Subcutaneous abdominal adipose tissue (tissue), 5 donors: ENCODE measurements at regions not wholly inside any gene's neighbourhood (a gene's known extent, or its start where the extent isn't known, plus 50 kb on each side); places are given as distances from the start of the nearest gene placed in this dataset.

Experiments used
- H3K27ac ChIP-seq: one replicate; pipeline ENCODE4 v1.7.0; 2013; ENCODE audit warnings: low read depth, mild to moderate bottlenecking, inconsistent platforms, low read length, moderate library complexity
- H3K27me3 ChIP-seq, 5 donors: one replicate each; pipeline ENCODE4 v1.7.0; 2013; ENCODE audit warnings: low read length in 5 of 5, inconsistent platforms in 1 of 5; ENCODE audit not compliant: control insufficient read depth in 5 of 5, insufficient read depth in 4 of 5
- H3K36me3 ChIP-seq, 5 donors: one replicate each; pipeline ENCODE4 v1.7.0; 2013; ENCODE audit warnings: low read length in 5 of 5; ENCODE audit not compliant: control insufficient read depth in 5 of 5, insufficient read depth in 5 of 5
- H3K4me1 ChIP-seq, 5 donors: one replicate each; pipeline ENCODE4 v1.7.0; 2013; ENCODE audit warnings: low read length in 5 of 5, mild to moderate bottlenecking in 3 of 5, moderate library complexity in 1 of 5; ENCODE audit not compliant: control insufficient read depth in 5 of 5, insufficient read depth in 5 of 5
- H3K4me3 ChIP-seq, 5 donors: one replicate each; pipeline ENCODE4 v1.7.0; 2013; ENCODE audit warnings: low read length in 5 of 5, low read depth in 1 of 5
- H3K9ac ChIP-seq, 5 donors: one replicate each; pipeline ENCODE4 v1.7.0; 2013; ENCODE audit warnings: low read length in 5 of 5, mild to moderate bottlenecking in 4 of 5, moderate library complexity in 3 of 5
- H3K9me3 ChIP-seq, 5 donors: one replicate each; pipeline ENCODE4 v1.7.0; 2013; ENCODE audit warnings: low read length in 5 of 5; ENCODE audit not compliant: control insufficient read depth in 5 of 5
- donor health status: healthy.
- donor health status: healthy.
- donor health status: healthy.
- donor health status: healthy.
- donor health status: healthy.

DNA sequence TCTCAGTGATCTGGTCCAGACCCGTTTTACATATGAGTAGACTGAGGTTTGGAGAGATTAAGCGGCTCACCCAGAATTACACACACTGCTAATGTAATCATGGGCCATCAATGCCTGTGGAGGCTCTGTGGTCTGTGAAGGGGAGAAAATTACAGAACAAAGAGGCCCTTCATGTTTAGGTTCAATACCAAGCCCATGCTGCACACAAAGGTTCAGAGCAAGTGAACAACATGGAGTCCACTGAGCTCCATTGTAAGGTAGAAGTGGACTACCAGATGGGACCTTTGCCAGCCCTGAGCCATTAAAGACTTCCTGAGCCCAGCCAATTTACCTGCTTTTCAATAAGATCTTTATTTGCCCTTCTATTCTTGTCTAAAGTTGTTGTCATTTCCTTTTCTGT is 109.8 kb downstream of the LUZP4 start:
- Histone ChIP-seq H3K27me3 (peaks cover 0 to 9% (median 4%) of the 10 kb centered on the region in 5 donors), H3K4me1 (no peaks in the 10 kb centered on the region), H3K9me3 (no peaks in the 10 kb centered on the region)

DNA sequence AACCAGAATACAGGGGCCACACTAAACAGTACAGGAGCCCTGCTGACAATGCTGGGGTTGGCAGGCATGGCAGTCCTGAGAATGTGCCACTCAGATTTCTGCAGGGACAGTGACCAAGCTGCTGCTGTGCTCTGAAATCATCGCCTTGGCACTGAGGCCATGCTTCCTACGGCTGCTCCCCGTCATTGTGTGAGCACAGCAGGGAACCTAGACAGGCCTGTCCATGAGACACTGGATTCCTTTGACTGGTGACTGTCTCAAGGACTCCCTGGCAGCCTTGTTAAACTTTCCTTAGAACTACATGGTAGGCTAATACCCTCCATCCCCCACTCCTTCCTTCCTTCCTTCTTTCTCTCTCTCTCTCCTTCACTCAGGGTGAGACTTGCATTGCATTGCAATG is 111.4 kb downstream of the LUZP4 start:
- no peak overlapping the region for H3K9ac ChIP-seq
- no peaks in the 10 kb centered on the region for H3K36me3 ChIP-seq
- H3K27me3 ChIP-seq, result peaks cover 0 to 6% (median 3%) of the 10 kb centered on the region in 5 donors
- H3K4me1 ChIP-seq, result no peaks in the 10 kb centered on the region
- no peak overlapping the region for H3K27ac ChIP-seq
- H3K4me3 ChIP-seq, result no peak overlapping the region
- no peaks in the 10 kb centered on the region for H3K9me3 ChIP-seq

More for the DNA sequence above, 109.8 kb downstream of the LUZP4 start:
- no peak overlapping the region for H3K27ac ChIP-seq
- H3K4me3 ChIP-seq, result no peak overlapping the region
- no peak overlapping the region for H3K9ac ChIP-seq
- H3K36me3 ChIP-seq, result no peaks in the 10 kb centered on the region

GRCh38 chrX:115402299-115402698 is 112.8 kb downstream of the LUZP4 start:
- Histone ChIP-seq H3K27me3 (peaks cover 0 to 5% (median 3%) of the 10 kb centered on the region in 5 donors), H3K27ac (no peak overlapping the region), H3K36me3 (no peaks in the 10 kb centered on the region), H3K9ac (no peak overlapping the region), H3K9me3 (no peaks in the 10 kb centered on the region), H3K4me1 (no peaks in the 10 kb centered on the region), H3K4me3 (no peak overlapping the region)

- Histone ChIP-seq H3K27me3 (peaks cover 0 to 13% (median 0%) of the 10 kb centered on the region in 5 donors), H3K27ac (no peak overlapping the region), H3K4me3 (no peak overlapping the region), H3K36me3 (no peaks in the 10 kb centered on the region), H3K4me1 (no peaks in the 10 kb centered on the region), H3K9me3 (no peaks in the 10 kb centered on the region), H3K9ac (no peak overlapping the region)
Observed at GRCh38 chrX:115408771-115409400, 119.4 kb downstream of the LUZP4 start.

- H3K9me3 ChIP-seq, result no peaks in the 10 kb centered on the region
Observed at GRCh38 chrX:115409551-115409950, 120.0 kb downstream of the LUZP4 start.

DNA sequence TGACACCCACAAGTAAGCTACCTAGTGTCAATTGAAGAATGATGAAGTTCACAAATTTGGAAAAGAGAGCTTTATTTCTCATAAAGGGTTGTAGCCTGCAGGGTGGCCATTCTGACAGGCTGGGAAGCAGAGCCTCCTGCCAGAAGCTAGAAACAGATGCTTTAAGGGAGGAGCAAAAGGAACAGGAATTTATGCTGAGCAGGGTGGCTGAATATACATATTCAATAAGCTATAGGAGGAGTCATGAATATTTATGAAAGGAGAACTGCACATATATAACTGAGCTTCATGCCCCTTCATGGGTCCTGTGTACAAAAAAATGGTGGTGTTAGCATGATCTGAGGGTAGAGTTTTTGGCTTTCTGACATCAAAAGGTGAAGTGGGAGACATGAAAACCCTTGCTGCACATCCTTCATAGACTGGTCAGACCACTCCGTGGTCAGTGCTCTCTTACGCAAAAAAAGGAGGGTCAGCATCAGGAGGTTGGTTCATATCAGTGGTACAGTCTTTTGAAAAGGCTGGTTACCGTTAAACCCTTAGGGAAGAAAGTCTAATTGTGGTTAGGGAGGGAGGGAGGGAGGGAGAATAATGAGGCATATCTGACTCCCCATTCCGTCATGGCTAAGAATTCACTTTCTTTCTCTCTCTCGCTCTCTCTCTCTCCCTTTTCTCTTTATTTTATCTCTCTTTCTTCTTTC is 121.4 kb downstream of the LUZP4 start:
- Histone ChIP-seq H3K27ac (no peak overlapping the region), H3K9me3 (no peaks in the 10 kb centered on the region), H3K27me3 (peaks cover 0 to 13% (median 0%) of the 10 kb centered on the region in 5 donors), H3K4me1 (no peaks in the 10 kb centered on the region), H3K36me3 (no peaks in the 10 kb centered on the region), H3K9ac (no peak overlapping the region), H3K4me3 (no peak overlapping the region)

More at GRCh38 chrX:115409551-115409950, 120.0 kb downstream of the LUZP4 start:
- Histone ChIP-seq H3K27ac (no peak overlapping the region), H3K27me3 (peaks cover 0 to 13% (median 0%) of the 10 kb centered on the region in 5 donors), H3K4me1 (no peaks in the 10 kb centered on the region), H3K36me3 (no peaks in the 10 kb centered on the region), H3K4me3 (no peak overlapping the region), H3K9ac (no peak overlapping the region)

GRCh38 chrX:115413246-115413878 is 123.8 kb downstream of the LUZP4 start:
- peaks cover 0 to 7% (median 0%) of the 10 kb centered on the region in 5 donors for H3K27me3 ChIP-seq
- H3K36me3 ChIP-seq, result no peaks in the 10 kb centered on the region
- no peak overlapping the region for H3K4me3 ChIP-seq
- H3K9ac ChIP-seq, result no peak overlapping the region
- no peak overlapping the region for H3K27ac ChIP-seq
- no peaks in the 10 kb centered on the region for H3K9me3 ChIP-seq
- no peaks in the 10 kb centered on the region for H3K4me1 ChIP-seq

GRCh38 chrX:115419069-115419468 is 129.6 kb downstream of the LUZP4 start:
- Histone ChIP-seq H3K36me3 (no peaks in the 10 kb centered on the region), H3K9me3 (peaks cover 0 to 1% (median 0%) of the 10 kb centered on the region in 5 donors), H3K27me3 (peaks cover 0 to 16% (median 2%) of the 10 kb centered on the region in 5 donors), H3K27ac (no peak overlapping the region), H3K4me3 (no peak overlapping the region), H3K9ac (no peak overlapping the region), H3K4me1 (no peaks in the 10 kb centered on the region)

GRCh38 chrX:115423086-115423485 is 133.6 kb downstream of the LUZP4 start:
- H3K27ac ChIP-seq, result no peak overlapping the region
- peaks cover 0 to 6% (median 0%) of the 10 kb centered on the region in 5 donors for H3K9me3 ChIP-seq
- H3K4me3 ChIP-seq, result no peak overlapping the region
- peaks cover 5 to 16% (median 5%) of the 10 kb centered on the region in 5 donors for H3K27me3 ChIP-seq
- H3K9ac ChIP-seq, result no peak overlapping the region
- no peaks in the 10 kb centered on the region for H3K36me3 ChIP-seq
- H3K4me1 ChIP-seq, result no peaks in the 10 kb centered on the region

- H3K36me3 ChIP-seq, result no peaks in the 10 kb centered on the region
- no peak overlapping the region for H3K4me3 ChIP-seq
- no peak overlapping the region for H3K27ac ChIP-seq
- no peaks in the 10 kb centered on the region for H3K4me1 ChIP-seq
- no peak overlapping the region for H3K9ac ChIP-seq
- H3K27me3 ChIP-seq, result peaks cover 3 to 15% (median 7%) of the 10 kb centered on the region in 5 donors
- H3K9me3 ChIP-seq, result peaks cover 0 to 6% (median 0%) of the 10 kb centered on the region in 5 donors
Observed at GRCh38 chrX:115425359-115425758, 135.6 kb upstream of the PLS3 start.
